ENCODE measurements at regions not wholly inside any gene's neighbourhood (a gene's known extent, or its start where the extent isn't known, plus 50 kb on each side); places are given as distances from the start of the nearest gene placed in this dataset.
"Not testable (repeated sequence)": the region's sequence is repeated elsewhere in the genome, so short reads cannot be mapped to it uniquely, and the experiment has no call there.

DNA sequence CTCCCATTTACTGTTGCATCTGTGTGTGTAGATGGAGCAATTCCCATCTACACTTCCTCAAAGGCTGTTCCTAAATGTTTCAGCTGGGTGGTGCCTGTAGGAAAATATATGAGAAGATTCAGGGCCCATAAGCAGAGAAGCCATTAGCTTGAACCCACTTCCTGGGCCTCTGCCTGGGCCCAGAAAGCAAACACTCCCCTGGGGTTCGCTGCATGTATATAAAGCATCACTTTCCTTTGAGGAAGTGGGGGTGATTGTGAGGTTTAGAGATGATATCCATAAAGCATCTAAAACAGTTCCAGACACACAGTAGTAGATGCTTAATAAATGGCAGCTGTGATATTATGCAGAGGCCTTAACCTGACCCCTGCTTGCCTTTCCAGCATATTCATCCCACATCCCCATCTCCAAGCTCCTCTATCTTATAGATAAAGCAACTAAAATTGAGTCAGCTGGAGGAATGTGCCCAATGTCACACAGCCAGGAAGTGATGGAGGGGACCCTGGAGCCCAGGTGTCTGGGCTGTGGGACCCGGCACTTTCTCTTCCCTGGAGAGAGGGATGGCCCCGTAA, 280.0 kb upstream of the CRY1 start:
- no peak for DNase-seq (ENCODE audit: low read depth)

DNA sequence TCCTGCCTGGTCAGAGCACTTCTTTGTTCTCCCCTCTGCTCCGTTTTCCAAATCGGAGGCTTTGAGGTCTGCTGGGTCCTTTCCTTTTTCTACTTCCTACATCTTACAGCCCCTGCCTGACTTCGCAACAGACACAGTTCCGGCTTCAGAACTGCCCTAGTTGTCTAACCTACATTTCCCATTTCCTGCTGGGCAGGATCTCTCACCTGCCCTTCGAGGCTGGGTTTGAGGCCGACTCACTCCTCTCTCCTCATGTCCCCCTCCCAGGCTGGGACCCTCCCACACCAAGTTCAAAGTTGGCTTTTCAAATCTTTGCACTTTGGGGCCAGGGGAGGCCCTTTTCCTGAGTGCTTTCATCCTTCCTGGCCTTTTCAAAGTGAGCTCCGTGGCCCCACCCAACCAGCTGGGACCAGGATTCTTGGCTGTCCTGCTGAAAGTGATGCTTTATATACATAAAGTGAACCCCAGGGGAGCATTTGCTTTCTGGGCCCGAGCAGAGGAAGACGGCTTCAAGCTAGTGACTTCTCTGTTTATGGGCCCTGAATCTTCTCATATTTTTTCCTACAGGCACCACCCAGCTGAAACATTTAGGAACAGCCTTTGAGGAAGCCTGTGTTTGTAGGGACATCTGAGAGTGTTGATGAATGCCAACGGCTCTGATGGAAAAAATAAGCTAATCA, 281.0 kb upstream of the CRY1 start:
- no peak for DNase-seq (ENCODE audit: low read depth)

DNA sequence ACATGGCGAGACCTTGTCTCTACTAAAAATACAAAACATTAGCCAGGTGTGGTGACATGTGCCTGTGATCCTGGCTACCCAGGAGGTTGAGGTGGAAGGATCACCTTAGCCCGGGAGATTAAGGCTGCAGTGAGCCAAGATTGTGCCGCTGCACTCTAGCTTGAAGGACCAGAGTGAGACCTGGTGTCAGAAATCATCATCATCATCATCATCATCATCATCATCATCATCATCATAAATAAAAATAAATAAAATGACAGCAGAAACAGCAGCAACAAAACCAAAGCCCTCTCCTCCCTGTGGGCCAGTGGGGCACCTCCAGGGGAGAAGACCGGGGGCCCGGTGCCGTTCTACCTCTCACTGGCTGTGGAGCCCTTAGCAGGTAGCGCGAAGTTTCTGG, 281.9 kb upstream of the CRY1 start:
- no peak for DNase-seq (ENCODE audit: low read depth)

DNA sequence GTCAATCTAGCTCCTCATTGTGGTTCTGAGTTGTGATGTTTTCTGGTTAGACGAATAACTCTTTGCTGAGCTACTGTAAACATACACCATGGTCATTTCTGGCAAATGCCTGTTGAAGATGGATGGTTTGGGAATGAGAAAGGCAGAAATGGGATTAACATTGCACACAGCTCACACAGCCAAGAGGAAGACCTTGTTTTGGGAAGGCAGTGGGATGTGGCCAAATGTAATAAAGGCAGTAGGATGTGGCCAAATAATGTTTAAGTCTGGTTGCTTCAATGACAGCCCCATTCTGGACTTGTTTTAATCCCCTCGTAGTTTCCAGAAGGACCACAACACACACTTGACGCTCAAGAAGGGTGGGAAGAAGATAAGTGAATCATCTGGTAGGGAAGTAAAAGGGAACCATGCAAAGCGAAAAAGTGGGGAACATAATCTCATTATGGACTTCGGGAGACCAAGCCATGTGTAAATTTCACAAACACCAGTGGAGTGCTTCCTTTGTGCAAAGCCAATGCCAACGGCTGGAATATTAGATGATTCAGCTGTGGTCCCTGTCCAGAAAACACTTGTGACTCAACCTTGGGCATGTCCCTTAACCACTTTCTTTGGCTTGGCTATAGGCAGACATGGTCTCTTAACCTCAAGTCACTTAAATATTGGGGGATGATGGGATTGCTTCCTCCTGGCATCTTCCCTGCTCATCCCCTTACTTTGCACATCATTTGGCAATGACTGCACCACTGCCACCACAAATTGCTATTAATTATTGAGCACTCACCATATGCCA, 284.4 kb upstream of the CRY1 start:
- DNase-seq (ENCODE audit: low read depth) = no peak

DNA sequence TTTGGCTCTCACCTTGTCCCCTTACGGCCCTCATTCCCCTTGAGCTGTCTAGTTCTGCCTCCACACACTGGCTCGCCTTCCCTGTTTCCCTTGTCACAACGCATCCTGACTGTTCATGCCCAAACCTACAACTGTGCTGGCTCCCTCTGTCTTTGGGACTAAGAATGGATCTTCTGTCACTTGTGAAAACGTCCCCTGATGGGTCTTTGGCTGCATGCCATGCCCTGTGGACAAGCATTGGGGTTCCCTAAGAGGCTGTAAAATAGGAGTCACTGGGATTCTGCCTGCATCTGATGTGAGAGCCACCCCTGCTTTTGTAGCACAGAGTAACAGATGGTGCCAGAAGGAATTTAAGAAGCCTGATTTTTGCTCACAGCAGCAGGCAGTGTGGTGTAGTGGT, 285.3 kb upstream of the CRY1 start:
- no peak for DNase-seq (ENCODE audit: low read depth)

DNA sequence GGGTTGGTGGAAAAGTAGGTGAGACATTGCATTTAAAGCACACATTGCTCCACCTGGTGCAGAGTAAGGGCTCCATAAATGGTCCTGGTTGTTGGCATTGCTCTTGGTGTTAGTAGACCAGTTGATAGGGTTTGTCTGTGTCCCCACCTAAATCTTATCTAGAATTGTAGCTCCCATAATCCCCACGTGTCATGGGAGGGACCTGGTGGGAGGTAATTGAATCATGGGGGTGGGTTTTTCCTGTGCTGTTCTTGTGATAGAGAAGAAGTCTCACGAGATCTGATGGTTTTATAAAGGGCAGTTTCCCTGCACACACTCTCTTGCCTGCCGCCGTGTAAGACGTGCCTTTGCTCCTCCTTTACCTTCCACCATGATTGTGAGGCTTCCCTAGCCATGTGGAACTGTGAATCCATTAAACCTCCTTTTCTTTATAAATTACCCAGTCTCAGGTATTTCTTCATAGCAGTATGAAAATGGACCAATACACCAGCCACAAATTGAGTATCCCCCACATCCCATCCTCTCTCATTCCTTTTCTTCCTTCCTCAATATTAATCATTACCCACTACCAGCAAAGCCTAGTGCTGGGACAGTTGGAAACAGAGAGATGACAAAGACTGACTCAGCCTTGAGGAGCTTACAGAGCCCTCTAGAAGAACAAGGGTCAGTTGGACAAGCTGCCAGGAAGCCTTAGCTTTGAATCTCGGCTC, 285.9 kb upstream of the CRY1 start:
- not testable (repeated sequence) for DNase-seq (ENCODE audit: low read depth)

DNA sequence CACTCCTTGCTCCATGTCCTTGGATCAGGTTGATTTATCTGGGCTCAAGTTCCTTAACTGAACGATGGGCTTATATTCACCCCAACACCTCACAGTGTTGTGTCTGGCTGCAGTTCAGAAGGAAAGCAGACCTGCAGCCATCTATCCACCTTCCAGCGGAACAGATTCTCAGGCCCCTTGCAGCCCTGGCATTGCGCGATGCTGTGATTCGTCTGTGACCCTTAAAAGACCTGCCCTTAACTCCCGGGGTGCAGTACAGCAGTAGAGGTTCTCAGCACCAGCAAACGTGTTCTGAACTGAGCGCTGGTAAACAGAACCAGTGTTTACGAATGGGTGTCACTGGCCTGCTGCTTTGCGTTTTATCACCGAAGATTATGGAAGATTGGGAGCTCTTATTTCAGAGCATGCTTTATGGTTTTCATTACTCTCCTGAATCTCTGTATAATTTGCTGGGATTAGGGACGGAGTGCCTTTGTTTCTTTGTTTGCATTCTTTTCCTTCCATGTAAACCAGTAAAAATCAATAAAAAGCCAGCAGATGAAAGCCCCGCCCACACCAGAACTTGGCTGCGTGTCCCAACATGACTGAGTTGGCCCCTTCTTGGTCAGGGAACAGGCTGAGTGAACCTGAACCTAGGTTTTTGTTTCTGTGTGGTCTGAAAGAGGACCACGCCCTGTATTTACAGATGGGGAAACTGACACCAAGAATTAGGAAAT, 286.7 kb upstream of the CRY1 start:
- peak; percentile 69 for DNase-seq (ENCODE audit: low read depth)

DNA sequence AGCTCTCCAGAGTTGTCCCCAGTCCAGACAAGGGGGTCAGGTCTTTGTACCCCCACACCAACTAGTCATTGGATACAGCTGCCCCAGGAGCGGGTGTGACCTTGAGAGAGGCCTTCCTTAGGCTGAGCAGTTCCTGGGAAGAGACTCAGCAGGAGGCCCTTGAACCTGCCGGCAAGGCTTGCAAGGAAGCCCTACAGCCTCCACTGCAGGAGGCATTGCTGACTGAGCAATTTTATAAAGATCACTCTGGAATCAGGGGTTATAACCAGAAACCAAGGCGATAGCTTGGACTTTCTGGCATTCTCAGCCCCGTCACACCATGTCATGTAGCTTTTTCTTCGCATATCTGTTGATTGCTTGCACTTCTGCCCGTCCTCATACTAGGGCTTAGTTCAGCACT, 291.3 kb upstream of the CRY1 start:
- no peak for DNase-seq (ENCODE audit: low read depth)

DNA sequence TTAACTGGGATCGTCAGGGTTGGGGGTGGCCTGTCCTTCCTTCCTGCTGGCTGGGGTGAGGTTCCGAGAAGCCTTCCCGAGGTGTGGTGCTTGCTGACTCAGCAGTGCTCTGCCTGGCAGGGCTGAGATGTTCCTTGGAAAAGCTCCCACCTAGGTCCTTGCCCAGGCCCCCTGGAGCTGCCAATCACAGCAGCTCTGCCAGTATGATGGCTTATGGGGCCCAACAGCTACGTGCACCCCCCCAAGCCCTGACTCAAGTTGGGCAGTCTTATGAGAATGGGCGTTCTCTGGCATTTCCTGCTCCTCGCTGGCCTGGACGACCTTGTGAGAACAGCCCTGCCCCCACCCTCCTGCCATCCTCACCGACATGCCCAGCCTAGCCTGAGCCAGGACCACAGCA, 292.2 kb upstream of the CRY1 start:
- no peak for DNase-seq (ENCODE audit: low read depth)

DNA sequence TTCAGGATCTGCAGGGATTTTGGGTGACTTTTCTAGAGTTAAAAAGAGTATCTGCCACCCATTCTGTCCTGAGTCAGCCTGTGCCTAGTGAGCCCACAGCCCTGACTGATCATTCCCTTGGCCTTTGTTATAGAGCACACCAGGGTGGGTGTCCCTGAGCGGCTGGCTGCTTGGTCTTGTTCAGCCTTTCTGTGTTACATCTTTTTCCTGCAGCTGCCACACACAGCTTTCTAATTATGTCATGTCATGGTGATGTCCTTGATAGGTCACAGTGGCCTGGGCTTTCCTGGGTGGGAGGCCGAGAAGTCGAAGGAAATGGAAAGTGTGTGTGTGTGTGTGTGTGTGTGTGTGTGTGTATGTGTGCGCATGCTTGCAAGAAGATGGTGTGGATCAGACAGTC, 293.2 kb upstream of the CRY1 start:
- no peak for DNase-seq (ENCODE audit: low read depth)

DNA sequence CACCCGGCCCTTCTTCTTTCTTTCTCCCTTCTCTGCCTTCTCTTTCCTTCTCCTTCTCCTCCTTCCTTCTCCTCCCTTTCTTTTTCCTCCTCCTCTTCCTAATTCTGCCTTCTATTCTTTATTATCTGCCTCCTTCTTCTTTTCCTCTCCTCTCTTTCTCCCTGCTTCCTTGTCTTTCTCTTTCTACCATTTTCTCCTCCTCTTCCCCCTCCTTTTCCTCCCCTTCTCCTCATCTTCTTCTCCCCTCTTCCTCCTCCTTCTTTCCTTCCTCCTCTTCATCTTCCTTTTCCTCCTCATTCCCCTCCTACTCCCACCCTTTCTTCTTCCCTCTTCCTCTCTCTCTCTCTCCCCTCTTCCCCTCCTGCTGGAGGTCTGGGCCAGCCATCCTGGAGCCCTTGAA, 294.9 kb upstream of the CRY1 start:
- no peak for DNase-seq (ENCODE audit: low read depth)

DNA sequence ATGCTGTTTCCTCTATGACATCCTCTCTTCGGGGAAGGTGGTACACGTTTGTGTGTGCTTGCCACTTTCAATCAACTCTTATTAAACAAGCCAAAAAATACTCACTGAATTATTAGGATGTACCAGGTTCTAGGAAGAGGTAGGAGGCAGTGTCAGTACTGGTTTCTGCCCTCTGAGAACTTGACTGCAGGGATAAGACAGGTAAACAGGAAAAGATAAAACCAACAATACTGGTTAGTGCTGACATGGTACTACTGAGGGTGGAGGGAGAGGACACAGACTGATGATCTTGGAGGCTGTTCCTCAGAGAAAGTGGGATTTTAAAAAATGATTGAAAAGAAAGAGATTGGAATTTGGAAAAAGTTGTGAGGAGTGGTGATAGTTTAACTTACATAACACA, 295.2 kb upstream of the PWP1 start:
- no peak for DNase-seq (ENCODE audit: low read depth)

DNA sequence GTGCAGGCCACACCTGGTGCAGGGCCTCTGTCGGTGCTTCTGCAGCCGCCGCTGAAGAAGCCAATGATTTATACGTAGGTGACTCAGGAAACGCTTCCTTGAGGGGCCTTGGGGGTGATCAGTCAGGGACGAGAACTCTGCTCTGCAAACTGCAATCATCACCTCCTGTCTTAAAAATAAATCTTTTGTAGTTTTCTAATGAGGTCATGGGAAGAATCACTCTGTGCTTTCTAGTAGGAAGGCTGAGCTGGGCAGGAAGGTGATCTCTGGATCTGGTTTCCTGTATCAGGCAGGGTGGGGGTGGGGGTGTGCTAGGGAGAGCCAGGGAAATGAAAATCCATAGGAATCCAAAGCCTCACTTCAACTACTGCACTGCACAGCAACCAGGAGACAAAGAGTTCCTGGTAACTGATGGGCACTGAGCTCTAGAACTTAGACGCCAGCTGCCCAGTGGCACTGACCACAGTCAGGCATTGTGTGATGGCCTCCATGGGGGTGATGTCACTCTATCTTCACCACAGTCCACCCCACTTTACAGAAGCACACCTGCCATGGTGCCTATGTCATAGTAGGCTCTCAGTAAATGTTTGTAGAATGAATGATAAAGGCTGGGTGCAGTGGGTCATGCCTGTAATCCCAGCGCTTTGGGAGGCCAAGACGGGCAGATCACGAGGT, 292.4 kb upstream of the PWP1 start:
- no peak for DNase-seq (ENCODE audit: low read depth)

DNA sequence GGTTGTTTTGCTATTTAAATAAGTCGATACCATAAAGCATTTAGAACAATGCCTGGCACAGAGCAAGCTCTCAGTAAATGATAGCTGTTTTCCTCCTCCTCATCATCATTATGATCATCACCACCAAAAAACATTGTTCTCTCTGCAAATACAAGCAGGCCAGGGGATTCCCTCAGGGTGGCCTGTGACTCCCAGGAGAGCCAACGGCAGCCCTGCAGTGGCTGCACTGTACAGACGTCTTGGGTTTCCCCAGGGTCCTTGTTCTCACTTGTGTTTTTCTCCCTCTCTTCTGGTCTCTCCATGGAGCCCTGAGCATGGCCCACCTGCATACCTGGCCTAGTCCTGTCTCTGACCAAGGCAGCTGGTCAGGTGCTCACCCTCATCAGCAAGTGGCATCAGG, 290.9 kb upstream of the PWP1 start:
- DNase-seq (ENCODE audit: low read depth) = no peak

DNA sequence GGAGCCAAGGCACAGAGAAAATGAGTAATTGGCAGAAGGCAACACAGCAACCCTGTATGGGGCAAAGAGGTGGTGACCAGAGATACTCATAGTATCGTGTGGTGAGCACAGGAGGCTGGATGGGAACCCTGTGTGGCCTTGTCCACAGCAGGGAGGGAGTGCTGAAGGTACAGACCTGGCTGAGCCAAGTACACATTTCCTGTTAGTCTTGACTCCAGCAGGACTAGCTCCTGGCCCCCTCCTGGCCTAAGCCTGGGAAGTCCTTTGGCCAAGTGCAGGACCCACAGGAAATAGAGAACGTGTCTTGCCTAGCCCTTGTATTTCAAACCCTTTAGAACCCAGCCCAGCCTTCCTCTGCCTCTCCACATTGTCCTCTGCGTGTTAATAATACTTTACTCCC, 289.8 kb upstream of the PWP1 start:
- no peak for DNase-seq (ENCODE audit: low read depth)

DNA sequence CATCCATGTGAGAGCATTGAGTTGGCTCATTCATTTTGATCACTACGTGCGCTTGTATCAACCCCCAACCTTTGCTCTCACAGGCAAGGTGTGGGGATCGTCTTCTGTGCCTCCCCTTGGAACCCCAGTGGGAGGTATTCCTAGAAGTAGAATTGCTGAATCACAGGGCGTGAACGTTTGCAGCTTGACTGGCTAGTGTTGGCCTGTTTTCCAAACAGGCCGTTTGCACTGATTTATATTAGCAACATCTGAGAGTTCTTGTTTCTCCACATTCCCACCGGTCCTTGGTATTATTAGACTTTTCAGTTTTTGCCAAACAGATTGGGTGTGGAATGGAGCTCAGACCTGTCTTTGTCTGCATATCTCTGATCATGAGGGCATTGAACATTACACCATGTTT, 288.6 kb upstream of the PWP1 start:
- DNase-seq (ENCODE audit: low read depth) = no peak

DNA sequence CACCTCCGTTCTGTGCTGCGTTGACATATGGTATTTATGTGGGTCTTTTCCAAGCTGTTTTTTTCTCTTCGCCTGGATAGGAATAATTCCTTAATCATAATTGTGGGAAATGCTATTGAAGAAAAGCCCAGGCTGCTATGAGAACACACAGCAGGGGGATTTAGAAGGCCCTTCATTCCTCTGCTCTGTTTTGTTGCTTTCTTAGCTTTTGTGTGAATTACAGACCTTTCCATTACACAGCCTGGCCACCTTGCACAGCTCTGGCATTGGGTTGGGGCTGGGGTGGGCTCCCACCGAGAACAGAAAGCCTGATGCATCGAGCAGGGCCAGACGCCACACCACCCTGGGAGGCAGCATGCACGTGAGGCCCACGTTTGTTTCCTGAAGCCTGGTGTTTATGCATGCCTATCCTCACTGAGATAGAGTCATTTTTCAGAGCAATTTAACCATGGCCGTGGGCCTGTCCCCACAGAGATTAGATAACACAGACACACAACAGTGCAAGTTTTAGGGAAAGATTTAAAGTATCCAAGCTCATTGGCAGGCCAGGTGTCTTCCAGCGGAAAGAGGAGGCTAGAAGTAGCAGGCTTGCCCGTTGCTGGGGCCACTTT, 287.6 kb upstream of the PWP1 start:
- no peak for DNase-seq (ENCODE audit: low read depth)

DNA sequence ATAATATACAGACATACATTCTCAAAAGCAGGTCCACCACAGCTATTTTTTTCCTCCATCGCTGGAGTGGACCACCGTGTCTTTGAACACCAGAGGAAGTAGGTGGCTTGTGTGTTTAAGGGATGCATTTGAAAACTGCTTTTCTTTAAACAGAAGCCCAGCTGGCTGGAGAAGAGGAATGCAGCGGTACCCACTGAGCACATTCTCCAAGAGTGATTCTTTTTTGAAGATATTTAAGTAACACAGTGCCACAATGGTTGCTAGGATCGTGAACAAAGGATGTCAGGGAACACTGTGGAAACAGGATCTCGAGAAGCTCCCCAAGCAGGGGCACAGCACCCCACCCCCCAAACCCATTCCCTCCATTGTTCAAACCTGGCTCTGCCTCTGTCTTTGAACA, 286.6 kb upstream of the PWP1 start:
- no peak for DNase-seq (ENCODE audit: low read depth)

DNA sequence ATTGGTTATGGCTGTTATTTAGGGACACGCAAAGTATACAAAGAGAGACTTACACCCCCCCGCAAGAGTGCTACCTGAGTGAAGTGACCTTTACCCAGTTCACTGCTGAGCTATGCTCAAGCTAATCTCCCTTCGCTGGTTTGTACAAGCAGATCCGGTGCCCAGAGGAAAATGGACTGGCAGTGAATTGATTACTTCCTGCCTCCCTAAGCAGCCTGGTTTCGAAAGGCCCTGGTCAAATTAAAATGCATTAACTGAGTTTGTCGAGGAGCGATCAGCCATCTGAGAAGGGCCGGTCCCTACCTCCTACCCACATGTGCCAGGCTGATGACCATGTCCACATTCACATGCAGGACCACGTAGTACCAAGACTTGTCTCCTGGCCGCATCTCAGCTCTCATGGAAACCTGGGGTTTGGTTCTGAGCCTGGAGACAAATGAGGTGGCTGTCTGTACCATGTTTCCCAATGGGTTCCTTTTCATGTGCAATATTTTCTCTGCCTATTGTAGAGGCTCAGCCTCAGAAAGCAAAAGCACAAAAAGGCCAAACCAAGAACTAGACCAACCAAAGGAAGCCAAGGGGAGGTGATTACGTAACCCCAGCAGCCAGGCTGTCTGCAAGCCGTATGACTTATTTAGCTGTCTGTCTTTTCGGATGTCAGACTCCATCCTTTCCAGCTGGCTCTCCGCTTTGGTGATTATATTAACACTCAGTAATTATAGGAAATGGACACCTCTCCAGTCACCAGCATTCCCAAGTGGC, 284.7 kb upstream of the PWP1 start:
- no peak for DNase-seq (ENCODE audit: low read depth)
